Astrocyte of the cerebellum (primary cell): ENCODE measurements at regions not wholly inside any gene's neighbourhood (a gene's known extent, or its start where the extent isn't known, plus 50 kb on each side); places are given as distances from the start of the nearest gene placed in this dataset.

Source experiments
- DNase-seq: peaks from one replicate; pipeline ENCODE4 v3.0.0-alpha.2; 2011; ENCODE audit warnings: low read depth
- H3K4me3 ChIP-seq: 2 replicates; pipeline ENCODE4 v1.5.1; 2011; ENCODE audit warnings: mild to moderate bottlenecking, low read depth, low read length, moderate library complexity
- in situ Hi-C: cut with HindIII; loops from 2 replicates; pipeline ENCODE4 v1.10.0; 2017; ENCODE audit warnings: low sequenced_read_pairs
- TF ChIP-seq, protein P1 (sequence below): IDR thresholded peaks from 2 replicates; pipeline ENCODE4 v1.5.1; 2012; ENCODE audit warnings: low read length, low read depth, moderate library complexity, mild to moderate bottlenecking; ENCODE audit errors: missing control alignments

DNA sequence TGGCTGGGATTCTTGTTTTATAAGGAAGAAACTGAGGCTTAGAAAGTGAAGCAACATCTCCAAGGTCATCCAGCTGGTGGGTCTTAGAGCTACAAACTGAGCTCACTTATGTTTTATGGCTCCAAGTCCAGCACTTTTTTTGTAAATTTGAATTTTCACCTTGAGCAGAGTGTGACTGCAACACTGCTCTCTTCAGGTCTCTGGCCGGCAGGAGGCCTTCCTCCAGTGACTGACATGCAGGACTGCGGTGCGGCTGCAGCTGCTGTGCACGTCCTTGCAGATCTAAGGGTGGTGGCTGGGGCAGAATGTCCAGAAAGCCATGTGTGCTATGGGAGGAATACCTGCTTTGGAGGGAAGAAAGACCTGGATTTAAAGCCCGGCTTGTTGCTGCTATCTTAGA is 284.2 kb upstream of the POU3F1 start:
- in situ Hi-C loops: no loop called here

GRCh38 chr1:38329644-38330043 is 283.1 kb upstream of the POU3F1 start:
- no peak for DNase-seq
- in situ Hi-C loops: no loop called here
- no peak overlapping the region for H3K4me3 ChIP-seq
- TF ChIP-seq, protein P1, sequence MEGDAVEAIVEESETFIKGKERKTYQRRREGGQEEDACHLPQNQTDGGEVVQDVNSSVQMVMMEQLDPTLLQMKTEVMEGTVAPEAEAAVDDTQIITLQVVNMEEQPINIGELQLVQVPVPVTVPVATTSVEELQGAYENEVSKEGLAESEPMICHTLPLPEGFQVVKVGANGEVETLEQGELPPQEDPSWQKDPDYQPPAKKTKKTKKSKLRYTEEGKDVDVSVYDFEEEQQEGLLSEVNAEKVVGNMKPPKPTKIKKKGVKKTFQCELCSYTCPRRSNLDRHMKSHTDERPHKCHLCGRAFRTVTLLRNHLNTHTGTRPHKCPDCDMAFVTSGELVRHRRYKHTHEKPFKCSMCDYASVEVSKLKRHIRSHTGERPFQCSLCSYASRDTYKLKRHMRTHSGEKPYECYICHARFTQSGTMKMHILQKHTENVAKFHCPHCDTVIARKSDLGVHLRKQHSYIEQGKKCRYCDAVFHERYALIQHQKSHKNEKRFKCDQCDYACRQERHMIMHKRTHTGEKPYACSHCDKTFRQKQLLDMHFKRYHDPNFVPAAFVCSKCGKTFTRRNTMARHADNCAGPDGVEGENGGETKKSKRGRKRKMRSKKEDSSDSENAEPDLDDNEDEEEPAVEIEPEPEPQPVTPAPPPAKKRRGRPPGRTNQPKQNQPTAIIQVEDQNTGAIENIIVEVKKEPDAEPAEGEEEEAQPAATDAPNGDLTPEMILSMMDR: no peak

More for the DNA sequence above, 284.2 kb upstream of the POU3F1 start:
- no peak overlapping the region for H3K4me3 ChIP-seq
- TF ChIP-seq, protein P1: no peak
- DNase-seq: no peak

DNA sequence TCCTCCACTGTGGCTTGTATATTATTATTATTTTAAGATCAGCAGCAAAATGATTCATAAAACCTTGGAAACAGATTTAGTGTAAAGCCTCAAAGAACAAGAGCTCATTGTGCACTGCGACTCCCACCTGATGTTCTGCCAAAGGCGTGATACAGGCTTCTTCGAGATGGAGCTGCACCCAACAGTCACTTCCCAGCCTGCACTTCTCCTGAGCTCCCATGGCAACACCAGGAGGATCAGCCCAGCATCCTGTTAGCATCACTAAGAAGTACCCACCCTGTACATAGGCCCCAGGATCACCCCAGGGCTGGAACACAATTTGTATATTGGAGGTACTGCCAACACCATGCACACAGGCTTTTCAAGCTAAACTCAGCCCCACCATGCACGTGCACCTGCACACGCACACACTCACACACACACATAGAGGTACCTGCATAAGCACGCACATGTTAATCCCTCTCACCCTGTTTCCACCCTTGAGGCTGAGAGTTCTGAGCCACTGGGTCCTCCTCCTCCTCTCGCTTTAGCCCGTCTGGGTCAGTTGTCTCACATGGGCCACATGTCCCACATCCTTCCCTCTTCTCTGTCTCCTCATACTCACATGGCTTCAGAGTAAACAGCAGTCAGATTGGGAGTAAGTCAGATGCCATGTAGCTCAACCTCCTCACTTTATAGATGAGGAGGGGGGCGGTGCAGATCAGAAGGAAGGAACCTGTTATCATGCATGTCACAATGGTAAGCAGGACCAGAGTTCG is 281.9 kb upstream of the POU3F1 start:
- H3K4me3 ChIP-seq: no peak overlapping the region
- in situ Hi-C loops: no loop called here
- TF ChIP-seq, protein P1: no peak
- DNase-seq: no peak

DNA sequence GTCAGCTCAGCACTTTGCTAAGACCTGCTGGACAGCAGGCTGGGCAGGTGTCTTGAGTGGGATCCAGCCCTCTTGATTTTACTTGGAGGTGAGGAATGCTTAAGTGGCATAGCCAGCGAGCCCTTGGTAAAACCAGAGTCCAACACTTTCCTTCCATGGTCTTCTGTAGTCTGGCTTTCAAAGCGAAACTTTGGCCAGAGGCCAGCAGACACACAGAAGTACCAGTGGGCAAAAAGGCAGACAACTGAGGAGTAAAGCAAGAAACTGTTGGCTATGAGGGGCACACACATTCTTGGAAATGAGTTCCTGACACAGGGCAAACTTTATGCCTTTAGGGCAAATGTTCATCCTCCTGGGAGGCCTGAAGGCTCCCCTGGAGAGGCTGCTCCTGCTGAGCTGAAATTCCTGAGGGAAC is 281.0 kb upstream of the POU3F1 start:
- in situ Hi-C loops: no loop called here

GRCh38 chr1:38326856-38327255 is 280.3 kb upstream of the POU3F1 start:
- H3K4me3 ChIP-seq: no peak overlapping the region
- in situ Hi-C loops: no loop called here
- TF ChIP-seq, protein P1: no peak
- no peak for DNase-seq

More for the DNA sequence above, 281.0 kb upstream of the POU3F1 start:
- TF ChIP-seq, protein P1: no peak
- no peak for DNase-seq
- H3K4me3 ChIP-seq: no peak overlapping the region

DNA sequence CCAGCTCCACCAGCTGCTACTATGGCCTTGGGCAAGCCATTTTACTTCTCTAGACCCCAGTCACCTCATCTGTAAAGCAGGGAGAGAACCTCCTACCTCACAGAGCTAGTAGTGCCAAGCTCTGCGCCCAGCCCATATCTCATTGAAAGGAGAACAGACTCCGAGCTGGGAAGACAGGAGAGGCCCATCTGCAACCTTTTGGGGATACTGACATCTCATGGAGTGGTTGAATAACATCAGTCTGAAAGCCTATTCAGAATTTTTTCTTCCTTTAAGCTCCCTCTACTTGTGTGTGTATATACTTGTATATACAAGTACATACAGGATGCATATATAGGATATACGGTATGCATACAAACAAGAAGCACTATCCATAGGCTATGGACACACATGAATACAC is 279.5 kb upstream of the POU3F1 start:
- TF ChIP-seq, protein P1: no peak
- no peak for DNase-seq
- in situ Hi-C loops: no loop called here
- H3K4me3 ChIP-seq: no peak overlapping the region

DNA sequence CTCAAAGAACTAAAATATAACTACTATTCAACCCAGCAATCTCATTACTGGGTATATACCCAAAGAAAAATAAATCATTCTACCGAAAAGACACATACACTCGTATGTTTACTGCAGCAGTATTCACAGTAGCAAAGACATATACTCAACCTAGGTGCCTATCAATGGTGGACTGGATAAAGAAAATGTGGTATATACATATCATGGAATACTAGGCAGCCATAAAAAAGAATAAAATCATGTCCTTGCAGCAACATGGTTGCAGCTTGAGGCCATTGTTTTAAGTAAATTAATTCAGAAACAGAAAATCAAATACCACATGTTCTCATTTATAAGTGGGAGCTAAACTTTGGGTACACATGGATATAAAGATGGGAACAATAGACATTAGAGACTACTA is 266.2 kb upstream of the POU3F1 start:
- TF ChIP-seq, protein P1: no peak
- in situ Hi-C loops: no loop called here

More for the DNA sequence above, 266.2 kb upstream of the POU3F1 start:
- no peak for DNase-seq
- no peak overlapping the region for H3K4me3 ChIP-seq
